HCT116 (cell line): ENCODE measurements at regions not wholly inside any gene's neighbourhood (a gene's known extent, or its start where the extent isn't known, plus 50 kb on each side); places are given as distances from the start of the nearest gene placed in this dataset.

Experiments used
- ATAC-seq: fragments of 200-7000 bp; cut with Tn5 transposase; 2 replicates; pipeline ENCODE4 v1.9.1; 2020; ENCODE audit warnings: mild to moderate bottlenecking, moderate library complexity
- BruUV-seq: library from RNA; stranded (reverse); fragments of 400-500 nt; replicated peaks from 2 replicates; lab custom pipeline; 2021; lab: Mats Ljungman, UMichigan
- CTCF ChIA-PET: fragments of 300-600 bp; sonication (Branson Sonifier 250); formaldehyde crosslinking; loops from one replicate; lab custom pipeline; 2021; ENCODE audit warnings: antibody characterized with exemption; lab: Charles Lee
- POLR2A ChIA-PET: fragments of 300-600, 350-600 bp; sonication (Branson Sonifier 250); formaldehyde crosslinking; loops from one replicate; lab custom pipeline; 2021; ENCODE audit warnings: antibody characterized with exemption; lab: Charles Lee
- RAD21 ChIA-PET, 2 experiments: fragments of 300-600 bp; sonication (Branson Sonifier 250); formaldehyde crosslinking; loops; one replicate each; lab custom pipeline; 2023; ENCODE audit warnings: low total read pairs in 2 of 2; ENCODE audit not compliant: uncharacterized antibody in 2 of 2, unreplicated experiment in 2 of 2, low non-redundant PET in 1 of 2; lab: Charles Lee
- DNase-seq: peaks from one replicate; pipeline ENCODE4 v3.0.0-alpha.2; 2010; ENCODE audit warnings: low read depth, low spot score
- H2AFZ ChIP-seq: fragments of 200-600 bp; shearing (Covaris generic), sonication (generic); 2 replicates; pipeline ENCODE4 v1.6.1; 2017; ENCODE audit warnings: low read depth, mixed run types, mixed read lengths, antibody characterized with exemption, low read length; ENCODE audit not compliant: poor library complexity, severe bottlenecking
- H3K27ac ChIP-seq: 2 replicates; pipeline ENCODE4 v1.5.1; 2012; ENCODE audit warnings: low read depth, low read length
- H3K27me3 ChIP-seq: fragments of 200-600 bp; sonication (generic); 2 replicates; pipeline ENCODE4 v1.6.1; 2016; ENCODE audit warnings: mixed run types, low read length, mixed read lengths; ENCODE audit not compliant: insufficient read depth
- H3K36me3 ChIP-seq, 2 experiments: fragments of 200-500 bp in 1 of 2; fragments of 200-600 bp in 1 of 2; sonication (Bioruptor generic) in 1 of 2; sonication (generic) in 1 of 2; 2 replicates each; pipeline versions ENCODE4 v1.5.1 to v1.6.1; 2014 to 2016; ENCODE audit warnings: low read length in 2 of 2, inconsistent platforms in 1 of 2, mixed read lengths in 1 of 2, mixed run types in 1 of 2; ENCODE audit not compliant: insufficient read depth in 2 of 2, control insufficient read depth in 1 of 2
- H3K4me1 ChIP-seq, 2 experiments: fragments of 200-600 bp in 1 of 2; sonication (generic) in 1 of 2; 2 replicates each; pipeline versions ENCODE4 v1.5.1 to v1.6.1; 2012 to 2017; ENCODE audit warnings: low read length in 2 of 2, inconsistent platforms in 1 of 2, mild to moderate bottlenecking in 1 of 2, mixed read lengths in 1 of 2, mixed run types in 1 of 2, moderate library complexity in 1 of 2; ENCODE audit not compliant: insufficient read depth in 2 of 2, control insufficient read depth in 1 of 2
- H3K4me2 ChIP-seq: fragments of 200-600 bp; sonication (generic); 2 replicates; pipeline ENCODE4 v1.6.1; 2017; ENCODE audit warnings: mixed run types, low read length, mixed read lengths
- H3K4me3 ChIP-seq, 2 experiments: fragments of 200-600 bp in 1 of 2; sonication (generic) in 1 of 2; replicated peaks in 1 of 2; 2 replicates each; pipeline ENCODE4 v1.5.1; 2011 to 2016; ENCODE audit warnings: low read length in 2 of 2, control low read depth in 1 of 2, low read depth in 1 of 2, mild to moderate bottlenecking in 1 of 2, mixed read lengths in 1 of 2, mixed run types in 1 of 2
- H3K79me2 ChIP-seq: fragments of 200-600 bp; sonication (generic); 2 replicates; pipeline ENCODE4 v1.6.1; 2017; ENCODE audit warnings: mild to moderate bottlenecking, mixed run types, low read length, moderate library complexity, mixed read lengths; ENCODE audit not compliant: insufficient read depth
- H3K9ac ChIP-seq: fragments of 200-600 bp; sonication (generic); 2 replicates; pipeline ENCODE4 v1.6.1; 2016; ENCODE audit warnings: low read length, mixed read lengths
- H3K9me2 ChIP-seq: fragments of 200-600 bp; sonication (generic), shearing (Covaris generic); 2 replicates; pipeline ENCODE4 v1.6.1; 2017; ENCODE audit warnings: mixed run types, mild to moderate bottlenecking, moderate library complexity; ENCODE audit not compliant: insufficient read depth
- H3K9me3 ChIP-seq, 2 experiments: fragments of 200-500 bp in 1 of 2; fragments of 200-600 bp in 1 of 2; sonication (Bioruptor generic) in 1 of 2; sonication (generic) in 1 of 2; 2 replicates each; pipeline ENCODE4 v1.6.1; 2014 to 2017; ENCODE audit warnings: low read length in 2 of 2, mixed read lengths in 2 of 2, inconsistent platforms in 1 of 2, low read depth in 1 of 2, mild to moderate bottlenecking in 1 of 2, mixed run types in 1 of 2, moderate library complexity in 1 of 2; ENCODE audit not compliant: control insufficient read depth in 1 of 2, insufficient read depth in 1 of 2
- H4K20me1 ChIP-seq: fragments of 200-600 bp; sonication (generic), shearing (Covaris generic); 2 replicates; pipeline ENCODE4 v1.6.1; 2017; ENCODE audit warnings: mixed run types, mild to moderate bottlenecking, moderate library complexity; ENCODE audit not compliant: insufficient read depth
- ATF3 ChIP-seq: IDR thresholded peaks from 2 replicates; pipeline ENCODE4 v1.6.1; 2012
- CBX3 ChIP-seq: IDR thresholded peaks from 2 replicates; pipeline ENCODE4 v1.6.1; 2012; ENCODE audit warnings: low read depth
- CEBPB ChIP-seq: IDR thresholded peaks from 2 replicates; pipeline ENCODE4 v1.6.1; 2012; ENCODE audit warnings: low read depth
- ELF1 ChIP-seq: IDR thresholded peaks from 2 replicates; pipeline ENCODE4 v1.6.1; 2012; ENCODE audit warnings: low read depth, borderline replicate concordance
- FOSL1 ChIP-seq: IDR thresholded peaks from 2 replicates; pipeline ENCODE4 v1.6.1; 2012; ENCODE audit warnings: low read depth
- JUND ChIP-seq: IDR thresholded peaks from 2 replicates; pipeline ENCODE4 v1.6.1; 2012
- MAX ChIP-seq: IDR thresholded peaks from 2 replicates; pipeline ENCODE4 v1.6.1; 2012
- POLR2AphosphoS5 ChIP-seq: IDR thresholded peaks from 2 replicates; pipeline ENCODE4 v1.6.1; 2011; ENCODE audit warnings: mild to moderate bottlenecking, low read depth, low read length, moderate library complexity
- RAD21 ChIP-seq: IDR thresholded peaks from 2 replicates; pipeline ENCODE4 v1.6.1; 2012; ENCODE audit warnings: low read depth, mild to moderate bottlenecking
- REST ChIP-seq: IDR thresholded peaks from 2 replicates; pipeline ENCODE4 v1.6.1; 2012; ENCODE audit warnings: low read depth
- SIN3A ChIP-seq: IDR thresholded peaks from 2 replicates; pipeline ENCODE4 v1.6.1; 2012; ENCODE audit warnings: low read depth
- SP1 ChIP-seq: IDR thresholded peaks from 2 replicates; pipeline ENCODE4 v1.6.1; 2012; ENCODE audit warnings: low read depth
- TCF7L2 ChIP-seq: IDR thresholded peaks from 2 replicates; pipeline ENCODE4 v1.7.0; 2011; ENCODE audit warnings: borderline replicate concordance, inconsistent platforms; ENCODE audit not compliant: insufficient read depth, insufficient read length; ENCODE audit errors: extremely low read depth
- YY1 ChIP-seq: IDR thresholded peaks from 2 replicates; pipeline ENCODE4 v1.6.1; 2011; ENCODE audit warnings: low read length, low read depth, moderate library complexity, mild to moderate bottlenecking; ENCODE audit not compliant: insufficient replicate concordance; ENCODE audit errors: extremely low read depth
- ZNF274 ChIP-seq: fragments of 200-500 bp; sonication (Bioruptor generic); IDR thresholded peaks from 2 replicates; pipeline ENCODE4 v1.6.1; 2014; ENCODE audit warnings: mild to moderate bottlenecking, low read depth, low read length, inconsistent platforms
- intact Hi-C: fragments of 100-400 bp; cut with micrococcal nuclease; formaldehyde crosslinking; loops from 2 replicates; pipeline ENCODE4 v1.10.0; 2022

GRCh38 chr6:67909354-67909753 lies 725.7 kb upstream of the ADGRB3 start:
- no peak for DNase-seq
- no peaks in the 10 kb centered on the region for H3K79me2 ChIP-seq
- H3K4me1 ChIP-seq, result no peaks in the 10 kb centered on the region
- BruUV-seq, result no TSS peak
- H3K9me2 ChIP-seq, result no peaks in the 10 kb centered on the region
- no peak overlapping the region for H3K4me2 ChIP-seq
- no peaks in the 10 kb centered on the region for H4K20me1 ChIP-seq
- ATAC-seq, result no peak
- TF ChIP-seq CEBPB (no peak), ATF3 (no peak), ZNF274 (no peak), YY1 (no peak), MAX (no peak)
- POLR2A ChIA-PET, result no interaction called here
- RAD21 ChIA-PET, result no interaction called here
- no peak overlapping the region for H3K9ac ChIP-seq
- H3K27ac ChIP-seq, result no peak overlapping the region
- no peaks in the 10 kb centered on the region for H3K27me3 ChIP-seq
- peaks cover 0 to 22% of the 10 kb centered on the region in 2 experiments; a peak in 2 of 4 replicates for H3K9me3 ChIP-seq
- CTCF ChIA-PET, result no interaction called here
- no peaks in the 10 kb centered on the region for H3K36me3 ChIP-seq
- H2AFZ ChIP-seq, result no peak overlapping the region
- H3K4me3 ChIP-seq, result no peak overlapping the region
- intact Hi-C loops, result no loop called here

- RAD21 ChIA-PET, result no interaction called here
- ATAC-seq, result no peak
- TF ChIP-seq SIN3A (no peak), SP1 (no peak), REST (no peak), RAD21 (no peak), JUND (no peak), YY1 (no peak), FOSL1 (no peak), TCF7L2 (no peak), ELF1 (no peak), MAX (no peak), ATF3 (no peak), POLR2AphosphoS5 (no peak), CBX3 (no peak)
These were observed 726.7 kb upstream of the ADGRB3 start for GRCh38 chr6:67908379-67908778.

More at GRCh38 chr6:67908379-67908778, 726.7 kb upstream of the ADGRB3 start:
- Histone ChIP-seq H3K27ac (no peak overlapping the region), H3K36me3 (no peaks in the 10 kb centered on the region), H3K9me3 (peaks cover 0 to 20% of the 10 kb centered on the region in 2 experiments; a peak in 2 of 4 replicates), H3K4me3 (no peak overlapping the region), H3K4me1 (no peaks in the 10 kb centered on the region), H2AFZ (no peak overlapping the region), H3K79me2 (no peaks in the 10 kb centered on the region), H3K9me2 (no peaks in the 10 kb centered on the region), H3K27me3 (no peaks in the 10 kb centered on the region), H3K4me2 (no peak overlapping the region), H4K20me1 (no peaks in the 10 kb centered on the region), H3K9ac (no peak overlapping the region)
- no TSS peak for BruUV-seq
- intact Hi-C loops, result no loop called here
- ChIA-PET POLR2A (no interaction called here), CTCF (no interaction called here)
- DNase-seq, result no peak
